K562 (cell line): ENCODE measurements at regions not wholly inside any gene's neighbourhood (a gene's known extent, or its start where the extent isn't known, plus 50 kb on each side); places are given as distances from the start of the nearest gene placed in this dataset.

ENCODE experiments used
- BHLHE40 ChIP-seq: IDR thresholded peaks from 2 replicates; pipeline ENCODE4 v1.6.1; 2011; ENCODE audit warnings: low read length, improper control_type of control experiment
- BRD4 ChIP-seq: fragments of 200-600 bp; sonication (generic); IDR thresholded peaks from 2 replicates; pipeline ENCODE4 v1.6.1; 2017; ENCODE audit warnings: inconsistent platforms
- CHD2 ChIP-seq: IDR thresholded peaks from 2 replicates; pipeline ENCODE4 v1.6.1; 2011; ENCODE audit warnings: low read depth, low read length
- HNRNPH1 ChIP-seq: fragments of 200-400 bp; formaldehyde crosslinking; optimal IDR thresholded peaks from 2 replicates; pipeline ENCODE3; 2017; ENCODE audit warnings: low read depth, mild to moderate bottlenecking, low read length, moderate library complexity
- JUN ChIP-seq, 2 experiments: sonication (generic) in 1 of 2; formaldehyde crosslinking in 1 of 2; IDR thresholded peaks; 2 replicates each; pipeline versions ENCODE4 v1.6.1 to v1.8.0; 2012 to 2022; ENCODE audit warnings: borderline replicate concordance in 2 of 2, mild to moderate bottlenecking in 2 of 2, improper control_type of control experiment in 1 of 2, low read depth in 1 of 2, low read length in 1 of 2, missing genetic modification reagents in 1 of 2
- KDM5B ChIP-seq: fragments of 200-600 bp; sonication (generic); IDR thresholded peaks from 2 replicates; pipeline ENCODE4 v1.6.1; 2012; ENCODE audit warnings: low read depth, mild to moderate bottlenecking, moderate library complexity, low read length, control low read depth, inconsistent platforms; ENCODE audit not compliant: insufficient replicate concordance
- LARP7 ChIP-seq: fragments of 450-650 bp; IDR thresholded peaks from 2 replicates; pipeline ENCODE4 v1.6.1; 2016
- SUPT5H ChIP-seq: fragments of 450-650 bp; IDR thresholded peaks from 2 replicates; pipeline ENCODE4 v1.6.1; 2016
- TBL1XR1 ChIP-seq, 2 experiments: IDR thresholded peaks; 2 replicates each; pipeline ENCODE4 v1.6.1; 2012; ENCODE audit warnings: improper control_type of control experiment in 2 of 2, low read length in 2 of 2, mild to moderate bottlenecking in 1 of 2
- TRIM24 ChIP-seq, 2 experiments: fragments of 450-650 bp; IDR thresholded peaks; 2 replicates each; pipeline ENCODE4 v1.6.1; 2016
- ZBTB1 ChIP-seq: sonication (generic); formaldehyde crosslinking; IDR thresholded peaks from 2 replicates; pipeline ENCODE4 v1.8.1; 2023; ENCODE audit warnings: missing genetic modification reagents, low read depth, mild to moderate bottlenecking, borderline replicate concordance
- ZNF165 ChIP-seq: fragments of 250-450 bp; sonication (Bioruptor Pico); IDR thresholded peaks from 2 replicates; pipeline ENCODE4 v1.4.0; 2020; ENCODE audit warnings: borderline replicate concordance
- TF ChIP-seq, protein P1 (sequence below), 3 experiments: fragments of 200-800 bp in 1 of 3; fragments of 250-450 bp in 1 of 3; fragments of 450-650 bp in 1 of 3; sonication (Bioruptor Pico) in 1 of 3; sonication (Bioruptor generic) in 1 of 3; formaldehyde crosslinking in 1 of 3; IDR thresholded peaks; 2 replicates each; pipeline versions ENCODE4 v1.6.1 to v1.8.0; 2016 to 2022; ENCODE audit warnings: mild to moderate bottlenecking in 2 of 3, missing genetic modification characterization in 2 of 3, missing compliant biosample characterization in 1 of 3, moderate library complexity in 1 of 3
- TF ChIP-seq, protein P2 (sequence below): fragments of 200-400 bp; formaldehyde crosslinking; IDR thresholded peaks from 2 replicates; pipeline ENCODE4 v1.6.1; 2017; ENCODE audit warnings: mild to moderate bottlenecking, low read depth, low read length, moderate library complexity
- TF ChIP-seq, protein P3 (sequence below): fragments of 250-450 bp; sonication (Bioruptor Pico); IDR thresholded peaks from 2 replicates; pipeline ENCODE4 v1.8.0; 2021; ENCODE audit warnings: moderate library complexity, mild to moderate bottlenecking, inconsistent platforms
- TF ChIP-seq, protein P4 (sequence below), 2 experiments: fragments of 450-650 bp; IDR thresholded peaks; 2 replicates each; pipeline ENCODE4 v1.6.1; 2016
- TF ChIP-seq, protein P5 (sequence below): sonication (generic); formaldehyde crosslinking; IDR thresholded peaks from 2 replicates; pipeline ENCODE4 v1.5.0; 2020; ENCODE audit warnings: missing genetic modification reagents

DNA sequence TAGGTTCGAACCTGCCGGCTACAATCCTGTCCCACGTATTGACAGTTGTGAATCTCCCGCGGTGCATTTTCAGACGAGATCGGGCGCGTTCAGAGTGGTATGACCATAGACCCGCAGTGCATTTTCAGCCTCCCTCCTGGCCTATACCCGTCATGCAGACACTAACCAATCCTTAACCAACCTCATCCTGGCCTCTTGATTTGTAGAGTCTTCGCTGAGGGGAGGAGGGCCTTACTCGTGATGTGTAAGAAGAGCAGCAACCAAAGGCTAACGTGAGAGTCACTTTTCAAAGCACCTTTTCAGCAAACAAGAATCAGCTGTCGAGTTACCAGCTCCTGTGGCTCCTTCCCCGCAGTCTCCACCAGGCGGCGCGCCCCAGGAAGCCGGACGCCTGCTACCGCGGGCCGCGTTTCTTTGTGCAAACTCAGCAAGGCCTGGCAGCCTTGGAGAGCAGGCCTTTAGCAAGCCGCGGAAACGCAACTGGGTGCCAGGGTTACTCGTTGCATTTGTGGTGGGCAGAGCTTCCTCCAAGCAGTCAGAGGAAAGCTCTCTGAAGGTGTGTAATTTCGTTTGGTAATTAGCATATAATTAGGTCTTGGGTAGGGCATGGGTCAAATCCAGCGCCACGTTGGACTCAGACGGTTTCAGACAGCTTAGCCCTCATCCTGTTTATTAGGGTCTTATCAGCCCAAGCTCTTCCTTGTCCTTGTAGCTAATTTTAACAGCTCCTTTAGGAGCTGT, 139.8 kb downstream of the OR2B2 start (continued):
- TF ChIP-seq, protein P1, sequence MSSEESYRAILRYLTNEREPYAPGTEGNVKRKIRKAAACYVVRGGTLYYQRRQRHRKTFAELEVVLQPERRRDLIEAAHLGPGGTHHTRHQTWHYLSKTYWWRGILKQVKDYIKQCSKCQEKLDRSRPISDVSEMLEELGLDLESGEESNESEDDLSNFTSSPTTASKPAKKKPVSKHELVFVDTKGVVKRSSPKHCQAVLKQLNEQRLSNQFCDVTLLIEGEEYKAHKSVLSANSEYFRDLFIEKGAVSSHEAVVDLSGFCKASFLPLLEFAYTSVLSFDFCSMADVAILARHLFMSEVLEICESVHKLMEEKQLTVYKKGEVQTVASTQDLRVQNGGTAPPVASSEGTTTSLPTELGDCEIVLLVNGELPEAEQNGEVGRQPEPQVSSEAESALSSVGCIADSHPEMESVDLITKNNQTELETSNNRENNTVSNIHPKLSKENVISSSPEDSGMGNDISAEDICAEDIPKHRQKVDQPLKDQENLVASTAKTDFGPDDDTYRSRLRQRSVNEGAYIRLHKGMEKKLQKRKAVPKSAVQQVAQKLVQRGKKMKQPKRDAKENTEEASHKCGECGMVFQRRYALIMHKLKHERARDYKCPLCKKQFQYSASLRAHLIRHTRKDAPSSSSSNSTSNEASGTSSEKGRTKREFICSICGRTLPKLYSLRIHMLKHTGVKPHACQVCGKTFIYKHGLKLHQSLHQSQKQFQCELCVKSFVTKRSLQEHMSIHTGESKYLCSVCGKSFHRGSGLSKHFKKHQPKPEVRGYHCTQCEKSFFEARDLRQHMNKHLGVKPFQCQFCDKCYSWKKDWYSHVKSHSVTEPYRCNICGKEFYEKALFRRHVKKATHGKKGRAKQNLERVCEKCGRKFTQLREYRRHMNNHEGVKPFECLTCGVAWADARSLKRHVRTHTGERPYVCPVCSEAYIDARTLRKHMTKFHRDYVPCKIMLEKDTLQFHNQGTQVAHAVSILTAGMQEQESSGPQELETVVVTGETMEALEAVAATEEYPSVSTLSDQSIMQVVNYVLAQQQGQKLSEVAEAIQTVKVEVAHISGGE (CRISPR knock-in tag; IDR thresholded peaks at IDR 0.05) = peak in 1 of 3 experiments; percentile 78; a peak in 2 of 6 replicates
- TF ChIP-seq TBL1XR1 (IDR thresholded peaks at IDR 0.05; ENCODE audit: low read length in 2 of 2) (peak in 1 of 2 experiments; percentile 49; a peak in 1 of 4 replicates), ZNF165 (CRISPR knock-in tag) (peak; percentile 67), BHLHE40 (peak; percentile 51), LARP7 (no peak), SUPT5H (no peak), KDM5B (no peak), ZBTB1 (CRISPR knock-in tag) (no peak), CHD2 (no peak), BRD4 (peak; percentile 81), JUN (IDR thresholded peaks at IDR 0.05; ENCODE audit: borderline replicate concordance, low read depth, low read length) (no peak), JUN (CRISPR knock-in tag; IDR thresholded peaks at IDR 0.05; ENCODE audit: borderline replicate concordance) (no peak; the same call in 1 of the 2 replicates), HNRNPH1 (no peak), TRIM24 (IDR thresholded peaks at IDR 0.05) (peak in 1 of 2 experiments; percentile 45; a peak in 2 of 4 replicates)
- TF ChIP-seq, protein P2, sequence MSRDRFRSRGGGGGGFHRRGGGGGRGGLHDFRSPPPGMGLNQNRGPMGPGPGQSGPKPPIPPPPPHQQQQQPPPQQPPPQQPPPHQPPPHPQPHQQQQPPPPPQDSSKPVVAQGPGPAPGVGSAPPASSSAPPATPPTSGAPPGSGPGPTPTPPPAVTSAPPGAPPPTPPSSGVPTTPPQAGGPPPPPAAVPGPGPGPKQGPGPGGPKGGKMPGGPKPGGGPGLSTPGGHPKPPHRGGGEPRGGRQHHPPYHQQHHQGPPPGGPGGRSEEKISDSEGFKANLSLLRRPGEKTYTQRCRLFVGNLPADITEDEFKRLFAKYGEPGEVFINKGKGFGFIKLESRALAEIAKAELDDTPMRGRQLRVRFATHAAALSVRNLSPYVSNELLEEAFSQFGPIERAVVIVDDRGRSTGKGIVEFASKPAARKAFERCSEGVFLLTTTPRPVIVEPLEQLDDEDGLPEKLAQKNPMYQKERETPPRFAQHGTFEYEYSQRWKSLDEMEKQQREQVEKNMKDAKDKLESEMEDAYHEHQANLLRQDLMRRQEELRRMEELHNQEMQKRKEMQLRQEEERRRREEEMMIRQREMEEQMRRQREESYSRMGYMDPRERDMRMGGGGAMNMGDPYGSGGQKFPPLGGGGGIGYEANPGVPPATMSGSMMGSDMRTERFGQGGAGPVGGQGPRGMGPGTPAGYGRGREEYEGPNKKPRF = no peak
- TF ChIP-seq, protein P3, sequence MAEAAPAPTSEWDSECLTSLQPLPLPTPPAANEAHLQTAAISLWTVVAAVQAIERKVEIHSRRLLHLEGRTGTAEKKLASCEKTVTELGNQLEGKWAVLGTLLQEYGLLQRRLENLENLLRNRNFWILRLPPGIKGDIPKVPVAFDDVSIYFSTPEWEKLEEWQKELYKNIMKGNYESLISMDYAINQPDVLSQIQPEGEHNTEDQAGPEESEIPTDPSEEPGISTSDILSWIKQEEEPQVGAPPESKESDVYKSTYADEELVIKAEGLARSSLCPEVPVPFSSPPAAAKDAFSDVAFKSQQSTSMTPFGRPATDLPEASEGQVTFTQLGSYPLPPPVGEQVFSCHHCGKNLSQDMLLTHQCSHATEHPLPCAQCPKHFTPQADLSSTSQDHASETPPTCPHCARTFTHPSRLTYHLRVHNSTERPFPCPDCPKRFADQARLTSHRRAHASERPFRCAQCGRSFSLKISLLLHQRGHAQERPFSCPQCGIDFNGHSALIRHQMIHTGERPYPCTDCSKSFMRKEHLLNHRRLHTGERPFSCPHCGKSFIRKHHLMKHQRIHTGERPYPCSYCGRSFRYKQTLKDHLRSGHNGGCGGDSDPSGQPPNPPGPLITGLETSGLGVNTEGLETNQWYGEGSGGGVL = no peak
- TF ChIP-seq, protein P4, sequence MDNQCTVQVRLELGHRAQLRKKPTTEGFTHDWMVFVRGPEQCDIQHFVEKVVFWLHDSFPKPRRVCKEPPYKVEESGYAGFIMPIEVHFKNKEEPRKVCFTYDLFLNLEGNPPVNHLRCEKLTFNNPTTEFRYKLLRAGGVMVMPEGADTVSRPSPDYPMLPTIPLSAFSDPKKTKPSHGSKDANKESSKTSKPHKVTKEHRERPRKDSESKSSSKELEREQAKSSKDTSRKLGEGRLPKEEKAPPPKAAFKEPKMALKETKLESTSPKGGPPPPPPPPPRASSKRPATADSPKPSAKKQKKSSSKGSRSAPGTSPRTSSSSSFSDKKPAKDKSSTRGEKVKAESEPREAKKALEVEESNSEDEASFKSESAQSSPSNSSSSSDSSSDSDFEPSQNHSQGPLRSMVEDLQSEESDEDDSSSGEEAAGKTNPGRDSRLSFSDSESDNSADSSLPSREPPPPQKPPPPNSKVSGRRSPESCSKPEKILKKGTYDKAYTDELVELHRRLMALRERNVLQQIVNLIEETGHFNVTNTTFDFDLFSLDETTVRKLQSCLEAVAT (IDR thresholded peaks at IDR 0.05) = peak; percentile 58 to 74
- TF ChIP-seq, protein P5, sequence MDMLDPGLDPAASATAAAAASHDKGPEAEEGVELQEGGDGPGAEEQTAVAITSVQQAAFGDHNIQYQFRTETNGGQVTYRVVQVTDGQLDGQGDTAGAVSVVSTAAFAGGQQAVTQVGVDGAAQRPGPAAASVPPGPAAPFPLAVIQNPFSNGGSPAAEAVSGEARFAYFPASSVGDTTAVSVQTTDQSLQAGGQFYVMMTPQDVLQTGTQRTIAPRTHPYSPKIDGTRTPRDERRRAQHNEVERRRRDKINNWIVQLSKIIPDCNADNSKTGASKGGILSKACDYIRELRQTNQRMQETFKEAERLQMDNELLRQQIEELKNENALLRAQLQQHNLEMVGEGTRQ (CRISPR knock-in tag) = no peak
